OCI-LY3 (cell line): ENCODE measurements at regions not wholly inside any gene's neighbourhood (a gene's known extent, or its start where the extent isn't known, plus 50 kb on each side); places are given as distances from the start of the nearest gene placed in this dataset.

ENCODE experiments used
- CTCF ChIP-seq: fragments of 200-600, 300-600 bp; sonication (generic); IDR thresholded peaks from 2 replicates; pipeline ENCODE4 v1.5.1; 2014; ENCODE audit warnings: antibody characterized with exemption, low read length, low read depth
- EZH2phosphoT487 ChIP-seq: fragments of 200-600 bp; shearing (Covaris generic); IDR thresholded peaks from 2 replicates; pipeline ENCODE4 v1.6.1; 2018; ENCODE audit warnings: antibody characterized with exemption, mixed run types, low read depth

- TF ChIP-seq CTCF (no peak), EZH2phosphoT487 (no peak)
Measured at GRCh38 chr9:82375041-82375440, 386.5 kb downstream of the SPATA31D1 start.
